ENCODE measurements at regions not wholly inside any gene's neighbourhood (a gene's known extent, or its start where the extent isn't known, plus 50 kb on each side); places are given as distances from the start of the nearest gene placed in this dataset.

DNA sequence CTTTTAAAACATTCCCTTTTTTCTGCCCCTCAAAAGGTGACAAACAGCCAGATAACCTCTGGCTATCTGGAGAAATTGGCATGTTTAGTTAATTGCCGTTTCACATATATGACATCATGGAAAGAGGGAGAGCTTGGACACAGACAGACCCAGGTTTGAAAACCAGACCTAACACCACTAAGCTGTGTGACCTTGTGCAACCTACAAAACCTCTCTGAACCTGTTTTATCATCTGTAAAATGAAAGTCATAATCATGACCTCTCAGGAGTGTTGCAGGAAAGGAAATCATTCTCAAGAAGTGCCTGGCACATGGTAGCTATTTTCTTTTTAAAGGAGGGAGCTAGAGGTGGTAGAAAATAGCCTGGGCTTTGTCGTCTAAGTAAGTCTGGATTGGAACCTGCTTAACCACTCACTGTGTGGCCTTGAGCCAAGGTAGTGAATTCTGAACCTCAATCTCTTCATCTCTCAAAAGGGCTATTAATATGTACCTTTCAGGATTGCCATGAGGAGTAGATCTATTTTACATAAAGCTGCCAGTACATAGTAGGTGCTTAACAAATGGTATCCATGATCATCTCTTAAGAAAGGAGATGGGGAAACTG lies 363.5 kb downstream of the BCOR start:
- Histone ChIP-seq H3K9me3 (ENCODE audit: control insufficient read depth in 4 of 4, low read length in 3 of 4) (no peaks in the 10 kb centered on the region), H3K4me1 (ENCODE audit: control insufficient read depth in 4 of 4, insufficient read depth in 4 of 4, low read length in 3 of 4) (peaks cover 8 to 30% (median 24%) of the 10 kb centered on the region in 4 donors), H3K4me3 (ENCODE audit: low read depth in 1 of 3, low read length in 3 of 3) (no peak overlapping the region), H3K27me3 (ENCODE audit: control insufficient read depth in 4 of 4, insufficient read depth in 4 of 4, low read length in 3 of 4) (no peaks in the 10 kb centered on the region), H3K9ac (ENCODE audit: low read depth in 1 of 2, low read length in 2 of 2) (no peak overlapping the region), H3K36me3 (ENCODE audit: control insufficient read depth in 4 of 4, insufficient read depth in 3 of 4, low read depth in 1 of 4, low read length in 3 of 4) (no peaks in the 10 kb centered on the region), H3K27ac (ENCODE audit: low read depth in 1 of 2, low read length in 2 of 2) (no peak overlapping the region)
- TF ChIP-seq NR2F2 (IDR thresholded peaks at IDR 0.05) (no peak), REST (IDR thresholded peaks at IDR 0.05) (no peak), EGR1 (IDR thresholded peaks at IDR 0.05; ENCODE audit: low read depth in 2 of 2) (no peak), HNF4G (IDR thresholded peaks at IDR 0.05) (no peak), GABPA (IDR thresholded peaks at IDR 0.05 in 1 of 2, conservative IDR thresholded peaks at IDR 0.05 in 1 of 2) (no peak)
- TF ChIP-seq, protein P1, sequence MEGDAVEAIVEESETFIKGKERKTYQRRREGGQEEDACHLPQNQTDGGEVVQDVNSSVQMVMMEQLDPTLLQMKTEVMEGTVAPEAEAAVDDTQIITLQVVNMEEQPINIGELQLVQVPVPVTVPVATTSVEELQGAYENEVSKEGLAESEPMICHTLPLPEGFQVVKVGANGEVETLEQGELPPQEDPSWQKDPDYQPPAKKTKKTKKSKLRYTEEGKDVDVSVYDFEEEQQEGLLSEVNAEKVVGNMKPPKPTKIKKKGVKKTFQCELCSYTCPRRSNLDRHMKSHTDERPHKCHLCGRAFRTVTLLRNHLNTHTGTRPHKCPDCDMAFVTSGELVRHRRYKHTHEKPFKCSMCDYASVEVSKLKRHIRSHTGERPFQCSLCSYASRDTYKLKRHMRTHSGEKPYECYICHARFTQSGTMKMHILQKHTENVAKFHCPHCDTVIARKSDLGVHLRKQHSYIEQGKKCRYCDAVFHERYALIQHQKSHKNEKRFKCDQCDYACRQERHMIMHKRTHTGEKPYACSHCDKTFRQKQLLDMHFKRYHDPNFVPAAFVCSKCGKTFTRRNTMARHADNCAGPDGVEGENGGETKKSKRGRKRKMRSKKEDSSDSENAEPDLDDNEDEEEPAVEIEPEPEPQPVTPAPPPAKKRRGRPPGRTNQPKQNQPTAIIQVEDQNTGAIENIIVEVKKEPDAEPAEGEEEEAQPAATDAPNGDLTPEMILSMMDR (IDR thresholded peaks at IDR 0.05; ENCODE audit: low read depth, low read length, missing input control): no peak
- 68% methylated on average over 2 of the region's 2 CpGs for WGBS
- no peak for DNase-seq (ENCODE audit: low spot score)

GRCh38 chrX:39736216-39737211 lies 361.2 kb downstream of the BCOR start:
- Histone ChIP-seq H3K9ac (ENCODE audit: low read depth in 1 of 2, low read length in 2 of 2) (no peak overlapping the region), H3K4me1 (ENCODE audit: control insufficient read depth in 4 of 4, insufficient read depth in 4 of 4, low read length in 3 of 4) (peaks cover 8 to 27% (median 23%) of the 10 kb centered on the region in 4 donors), H3K4me3 (ENCODE audit: low read depth in 1 of 3, low read length in 3 of 3) (no peak overlapping the region), H3K27me3 (ENCODE audit: control insufficient read depth in 4 of 4, insufficient read depth in 4 of 4, low read length in 3 of 4) (no peaks in the 10 kb centered on the region), H3K9me3 (ENCODE audit: control insufficient read depth in 4 of 4, low read length in 3 of 4) (no peaks in the 10 kb centered on the region), H3K36me3 (ENCODE audit: control insufficient read depth in 4 of 4, insufficient read depth in 3 of 4, low read depth in 1 of 4, low read length in 3 of 4) (no peaks in the 10 kb centered on the region), H3K27ac (ENCODE audit: low read depth in 1 of 2, low read length in 2 of 2) (no peak overlapping the region)
- WGBS: 52% methylated on average over 22 of the region's 22 CpGs
- no peak for DNase-seq (ENCODE audit: low spot score)
- TF ChIP-seq, protein P1 (IDR thresholded peaks at IDR 0.05; ENCODE audit: low read depth, low read length, missing input control): no peak
- TF ChIP-seq REST (IDR thresholded peaks at IDR 0.05): no peak
- TF ChIP-seq HNF4A (conservative IDR thresholded peaks at IDR 0.05): peak in 1 of 2 donors; percentile 19
- TF ChIP-seq ATF3 (IDR thresholded peaks at IDR 0.05): no peak
- TF ChIP-seq SP1 (IDR thresholded peaks at IDR 0.05): peak; percentile 36
- TF ChIP-seq FOXA2 (IDR thresholded peaks at IDR 0.05): no peak
- TF ChIP-seq, protein P2, sequence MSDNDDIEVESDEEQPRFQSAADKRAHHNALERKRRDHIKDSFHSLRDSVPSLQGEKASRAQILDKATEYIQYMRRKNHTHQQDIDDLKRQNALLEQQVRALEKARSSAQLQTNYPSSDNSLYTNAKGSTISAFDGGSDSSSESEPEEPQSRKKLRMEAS (IDR thresholded peaks at IDR 0.05): peak; percentile 33
- peak; percentile 29 to 60 for TF ChIP-seq RAD21 (IDR thresholded peaks at IDR 0.05)
- peak; percentile 14 to 48 for TF ChIP-seq RXRA (IDR thresholded peaks at IDR 0.05)
- TF ChIP-seq FOXA1 (IDR thresholded peaks at IDR 0.05): no peak
- no peak for TF ChIP-seq GABPA (IDR thresholded peaks at IDR 0.05 in 1 of 2, conservative IDR thresholded peaks at IDR 0.05 in 1 of 2)
- TF ChIP-seq JUND (IDR thresholded peaks at IDR 0.05): no peak
- no peak for TF ChIP-seq YY1 (IDR thresholded peaks at IDR 0.05)
